DND-41 (cell line): ENCODE measurements at regions not wholly inside any gene's neighbourhood (a gene's known extent, or its start where the extent isn't known, plus 50 kb on each side); places are given as distances from the start of the nearest gene placed in this dataset.

Source experiments
- ATAC-seq: fragments of 200-7000 bp; cut with Tn5 transposase; 3 replicates; pipeline ENCODE4 v1.9.1; 2021; ENCODE audit warnings: low read depth; ENCODE audit not compliant: insufficient read depth
- DNase-seq: peaks from one replicate; pipeline ENCODE4 v3.0.0-alpha.2; 2020
- H2AFZ ChIP-seq: 2 replicates; pipeline ENCODE4 v1.6.0; 2012; ENCODE audit warnings: low read depth, low read length
- H3K27ac ChIP-seq: 2 replicates; pipeline ENCODE4 v1.5.1; 2012; ENCODE audit warnings: low read length, inconsistent platforms
- H3K27me3 ChIP-seq: fragments of 200-600 bp; sonication (generic); 2 replicates; pipeline ENCODE4 v1.6.0; 2012; ENCODE audit warnings: low read length, mild to moderate bottlenecking, inconsistent platforms; ENCODE audit not compliant: insufficient read depth, poor library complexity
- H3K36me3 ChIP-seq: 2 replicates; pipeline ENCODE4 v1.5.1; 2012; ENCODE audit warnings: low read length, inconsistent platforms; ENCODE audit not compliant: insufficient read depth
- H3K4me1 ChIP-seq: 2 replicates; pipeline ENCODE4 v1.5.1; 2012; ENCODE audit warnings: mild to moderate bottlenecking, low read length; ENCODE audit not compliant: insufficient read depth
- H3K4me2 ChIP-seq: 2 replicates; pipeline ENCODE4 v1.6.0; 2012; ENCODE audit warnings: mild to moderate bottlenecking, moderate library complexity, low read length, inconsistent platforms; ENCODE audit not compliant: insufficient read depth
- H3K4me3 ChIP-seq, 2 experiments: fragments of 200-600 bp in 1 of 2; shearing (Covaris generic) in 1 of 2; 2 replicates each; pipeline ENCODE4 v1.5.1; 2012 to 2016; ENCODE audit warnings: inconsistent platforms in 2 of 2, low read length in 2 of 2, mild to moderate bottlenecking in 2 of 2, low read depth in 1 of 2, moderate library complexity in 1 of 2
- H3K79me2 ChIP-seq: 2 replicates; pipeline ENCODE4 v1.6.0; 2012; ENCODE audit warnings: low read length, inconsistent platforms; ENCODE audit not compliant: insufficient read depth
- H3K9ac ChIP-seq: 2 replicates; pipeline ENCODE4 v1.6.0; 2012; ENCODE audit warnings: low read depth, mild to moderate bottlenecking, inconsistent platforms, low read length, moderate library complexity
- H3K9me3 ChIP-seq: 2 replicates; pipeline ENCODE4 v1.5.1; 2012; ENCODE audit warnings: low read length, moderate library complexity, mild to moderate bottlenecking, inconsistent platforms; ENCODE audit not compliant: insufficient read depth, severe bottlenecking
- H4K20me1 ChIP-seq: 2 replicates; pipeline ENCODE4 v1.6.0; 2012; ENCODE audit warnings: low read length; ENCODE audit not compliant: insufficient read depth
- EZH2 ChIP-seq: IDR thresholded peaks from 3 replicates; pipeline ENCODE4 v1.6.1; 2012; ENCODE audit warnings: borderline replicate concordance, low read depth, mild to moderate bottlenecking, moderate library complexity, low read length, inconsistent platforms; ENCODE audit not compliant: severe bottlenecking
- TF ChIP-seq, protein P1 (sequence below): IDR thresholded peaks from 2 replicates; pipeline ENCODE4 v1.5.1; 2012; ENCODE audit warnings: borderline replicate concordance, low read length, moderate library complexity, mild to moderate bottlenecking; ENCODE audit not compliant: poor library complexity, severe bottlenecking; ENCODE audit errors: extremely low read depth

DNA sequence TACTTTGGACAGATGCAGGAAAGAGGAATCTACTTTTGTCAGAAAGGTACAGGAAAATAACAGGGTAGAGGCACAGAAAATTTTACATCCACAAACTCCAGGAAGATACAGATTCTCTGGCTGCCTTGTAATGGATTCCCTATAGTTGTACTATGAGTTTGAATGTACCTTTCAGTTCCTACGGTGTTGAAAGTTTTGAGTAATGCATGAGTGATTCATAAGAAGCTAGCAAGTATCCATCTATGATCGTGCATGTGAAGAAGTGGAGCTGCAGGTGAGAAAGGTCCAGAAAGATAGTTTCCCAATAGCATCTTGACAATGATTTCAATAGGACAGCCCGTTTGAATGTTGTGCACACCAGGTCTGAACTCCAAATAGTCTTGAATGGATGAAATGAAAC is 786.5 kb upstream of the ROBO1 start:
- H3K4me2 ChIP-seq = no peak overlapping the region
- DNase-seq = no peak
- ATAC-seq = no peak
- H3K27me3 ChIP-seq = no peaks in the 10 kb centered on the region
- no peak overlapping the region for H3K27ac ChIP-seq
- H4K20me1 ChIP-seq = no peaks in the 10 kb centered on the region
- TF ChIP-seq, protein P1, sequence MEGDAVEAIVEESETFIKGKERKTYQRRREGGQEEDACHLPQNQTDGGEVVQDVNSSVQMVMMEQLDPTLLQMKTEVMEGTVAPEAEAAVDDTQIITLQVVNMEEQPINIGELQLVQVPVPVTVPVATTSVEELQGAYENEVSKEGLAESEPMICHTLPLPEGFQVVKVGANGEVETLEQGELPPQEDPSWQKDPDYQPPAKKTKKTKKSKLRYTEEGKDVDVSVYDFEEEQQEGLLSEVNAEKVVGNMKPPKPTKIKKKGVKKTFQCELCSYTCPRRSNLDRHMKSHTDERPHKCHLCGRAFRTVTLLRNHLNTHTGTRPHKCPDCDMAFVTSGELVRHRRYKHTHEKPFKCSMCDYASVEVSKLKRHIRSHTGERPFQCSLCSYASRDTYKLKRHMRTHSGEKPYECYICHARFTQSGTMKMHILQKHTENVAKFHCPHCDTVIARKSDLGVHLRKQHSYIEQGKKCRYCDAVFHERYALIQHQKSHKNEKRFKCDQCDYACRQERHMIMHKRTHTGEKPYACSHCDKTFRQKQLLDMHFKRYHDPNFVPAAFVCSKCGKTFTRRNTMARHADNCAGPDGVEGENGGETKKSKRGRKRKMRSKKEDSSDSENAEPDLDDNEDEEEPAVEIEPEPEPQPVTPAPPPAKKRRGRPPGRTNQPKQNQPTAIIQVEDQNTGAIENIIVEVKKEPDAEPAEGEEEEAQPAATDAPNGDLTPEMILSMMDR = no peak
- TF ChIP-seq EZH2 = no peak
- no peak overlapping the region for H3K9ac ChIP-seq
- no peaks in the 10 kb centered on the region for H3K79me2 ChIP-seq
- no peaks in the 10 kb centered on the region for H3K4me1 ChIP-seq
- H3K9me3 ChIP-seq = no peaks in the 10 kb centered on the region
- no peak overlapping the region for H3K4me3 ChIP-seq
- no peaks in the 10 kb centered on the region for H3K36me3 ChIP-seq
- no peak overlapping the region for H2AFZ ChIP-seq

DNA sequence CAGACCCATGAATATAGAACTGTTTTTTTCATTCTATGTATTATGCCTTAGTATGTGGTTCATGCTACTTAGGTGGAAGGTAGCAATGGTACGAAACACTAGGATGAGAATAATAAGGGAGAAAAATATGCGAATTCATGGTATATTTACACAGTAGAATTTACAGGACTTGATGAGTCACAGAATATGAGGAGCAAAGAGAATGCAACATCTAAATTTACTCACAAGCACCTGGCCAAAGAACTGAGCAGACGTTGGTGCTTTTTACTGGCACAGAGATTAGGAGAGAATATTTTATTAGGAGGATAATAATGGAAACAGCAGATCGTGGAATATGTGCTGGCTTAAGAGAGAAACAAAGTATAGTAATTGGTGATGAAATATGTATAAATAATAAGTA is 785.4 kb upstream of the ROBO1 start:
- no peaks in the 10 kb centered on the region for H3K27me3 ChIP-seq
- no peak for DNase-seq
- H3K9me3 ChIP-seq = no peaks in the 10 kb centered on the region
- no peak overlapping the region for H3K4me3 ChIP-seq
- no peaks in the 10 kb centered on the region for H3K36me3 ChIP-seq
- no peaks in the 10 kb centered on the region for H4K20me1 ChIP-seq
- H2AFZ ChIP-seq = no peak overlapping the region
- no peak overlapping the region for H3K27ac ChIP-seq
- no peak overlapping the region for H3K9ac ChIP-seq
- no peaks in the 10 kb centered on the region for H3K79me2 ChIP-seq
- TF ChIP-seq EZH2 = no peak
- TF ChIP-seq, protein P1 = no peak
- no peaks in the 10 kb centered on the region for H3K4me1 ChIP-seq
- H3K4me2 ChIP-seq = no peak overlapping the region
- no peak for ATAC-seq

DNA sequence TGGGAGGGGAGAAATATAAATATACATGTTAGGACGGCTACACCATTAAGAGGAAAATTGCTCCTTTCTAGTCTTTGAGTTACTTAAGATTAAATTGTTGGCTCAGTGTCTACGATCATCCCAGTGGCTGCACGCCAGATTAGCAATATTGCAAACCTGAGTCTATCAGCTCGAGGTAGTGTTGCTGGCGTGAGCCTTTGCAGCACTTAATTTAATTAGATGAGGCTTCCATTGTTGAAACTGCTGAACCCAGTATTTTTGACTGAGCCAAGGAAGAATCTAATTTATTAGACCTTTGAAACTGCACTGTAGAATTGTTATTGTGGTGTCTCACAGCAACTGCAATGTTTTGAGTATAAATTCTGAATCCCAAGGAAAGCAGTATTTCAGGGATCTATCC is 782.4 kb upstream of the ROBO1 start:
- TF ChIP-seq, protein P1 = no peak
- TF ChIP-seq EZH2 = no peak
- Histone ChIP-seq H4K20me1 (no peaks in the 10 kb centered on the region), H3K4me3 (no peak overlapping the region), H3K9ac (no peak overlapping the region), H3K27ac (no peak overlapping the region), H3K9me3 (no peaks in the 10 kb centered on the region), H2AFZ (no peak overlapping the region), H3K36me3 (no peaks in the 10 kb centered on the region), H3K4me1 (no peaks in the 10 kb centered on the region), H3K27me3 (no peaks in the 10 kb centered on the region), H3K4me2 (no peak overlapping the region), H3K79me2 (no peaks in the 10 kb centered on the region)
- ATAC-seq (no peak), DNase-seq (no peak)

DNA sequence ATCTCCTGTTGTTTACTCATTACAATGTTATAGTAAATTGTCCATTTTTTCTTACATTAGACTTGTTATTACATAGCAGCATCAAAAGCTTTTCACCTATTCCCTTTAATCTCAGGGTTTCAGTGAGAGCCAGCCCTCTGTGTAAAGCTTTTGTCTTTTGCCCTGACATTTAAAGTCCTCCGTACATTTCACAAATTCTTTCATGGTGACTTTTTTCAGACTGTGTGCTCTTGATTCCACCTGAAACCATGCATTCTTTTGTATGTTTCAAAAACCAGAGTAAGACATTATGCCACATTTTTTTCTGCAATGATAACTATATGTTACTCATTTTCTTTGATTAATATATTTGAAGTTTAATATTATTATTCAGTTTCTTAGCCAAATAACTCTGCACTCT is 781.4 kb upstream of the ROBO1 start:
- H4K20me1 ChIP-seq = no peaks in the 10 kb centered on the region
- TF ChIP-seq, protein P1 = no peak
- no peak for TF ChIP-seq EZH2
- H3K9ac ChIP-seq = no peak overlapping the region
- H3K9me3 ChIP-seq = no peaks in the 10 kb centered on the region
- no peak overlapping the region for H2AFZ ChIP-seq
- no peak overlapping the region for H3K4me3 ChIP-seq
- H3K4me1 ChIP-seq = no peaks in the 10 kb centered on the region
- H3K79me2 ChIP-seq = no peaks in the 10 kb centered on the region
- H3K36me3 ChIP-seq = no peaks in the 10 kb centered on the region
- H3K27me3 ChIP-seq = no peaks in the 10 kb centered on the region
- ATAC-seq (no peak), DNase-seq (no peak)
- H3K4me2 ChIP-seq = no peak overlapping the region
- H3K27ac ChIP-seq = no peak overlapping the region
